ENCODE measurements at regions not wholly inside any gene's neighbourhood (a gene's known extent, or its start where the extent isn't known, plus 50 kb on each side); places are given as distances from the start of the nearest gene placed in this dataset.

GRCh38 chr3:102374863-102375634 lies 59.8 kb upstream of the ZPLD1 start:
- TF ChIP-seq CTCF (conservative IDR thresholded peaks at IDR 0.05 in 1 of 2, IDR thresholded peaks at IDR 0.05 in 1 of 2; ENCODE audit: low read depth in 1 of 2, low read length in 2 of 2): no peak
- TF ChIP-seq EZH2 (IDR thresholded peaks at IDR 0.05; ENCODE audit: low read length, missing control alignments): no peak

Data from fibroblast of lung (primary cell).